LNCaP clone FGC (cell line): ENCODE measurements at regions not wholly inside any gene's neighbourhood (a gene's known extent, or its start where the extent isn't known, plus 50 kb on each side); places are given as distances from the start of the nearest gene placed in this dataset.

ENCODE experiments used
- DNase-seq: peaks from one replicate; pipeline ENCODE4 v3.0.0-alpha.2; 2011; ENCODE audit warnings: low read depth
- H3K4me3 ChIP-seq: 2 replicates; pipeline ENCODE4 v1.5.1; 2011; ENCODE audit warnings: mild to moderate bottlenecking, low read depth, low read length, control low read depth
- CTCF ChIP-seq: IDR thresholded peaks from 2 replicates; pipeline ENCODE4 v1.5.1; 2012; ENCODE audit warnings: mild to moderate bottlenecking; ENCODE audit not compliant: control insufficient read depth, insufficient read depth; ENCODE audit errors: extremely low read depth

- H3K4me3 ChIP-seq = no peak overlapping the region
- no peak for TF ChIP-seq CTCF
- DNase-seq = no peak
Measured at GRCh38 chr4:129246145-129246544, 150.2 kb downstream of the C4orf33 start.

- TF ChIP-seq CTCF = no peak
- H3K4me3 ChIP-seq = no peak overlapping the region
- peak; percentile 48 for DNase-seq
Measured at GRCh38 chr4:129246910-129247461, 151.0 kb downstream of the C4orf33 start.

DNA sequence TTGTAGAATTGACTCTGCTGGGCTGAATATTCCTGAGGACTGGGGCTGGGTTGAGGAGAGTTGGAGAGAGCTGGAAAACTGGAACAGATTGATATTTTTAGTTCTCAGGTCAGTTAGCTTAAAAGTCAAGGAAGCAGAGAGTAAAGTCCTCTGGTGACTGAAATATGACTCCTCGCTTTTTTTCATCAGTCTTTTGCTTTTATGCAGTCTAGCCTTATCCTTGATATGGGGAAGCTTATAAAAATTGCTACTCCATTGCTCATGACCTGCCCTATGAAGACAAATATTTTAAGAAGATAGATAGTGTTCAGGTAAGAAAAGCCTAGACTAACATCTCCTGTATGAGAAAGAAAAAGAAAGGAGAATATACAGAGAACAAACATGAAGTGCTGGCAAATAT is 152.7 kb downstream of the C4orf33 start:
- H3K4me3 ChIP-seq = no peak overlapping the region
- TF ChIP-seq CTCF = no peak
- no peak for DNase-seq

GRCh38 chr4:129254126-129254525 is 158.2 kb downstream of the C4orf33 start:
- no peak overlapping the region for H3K4me3 ChIP-seq
- DNase-seq = no peak
- no peak for TF ChIP-seq CTCF

DNA sequence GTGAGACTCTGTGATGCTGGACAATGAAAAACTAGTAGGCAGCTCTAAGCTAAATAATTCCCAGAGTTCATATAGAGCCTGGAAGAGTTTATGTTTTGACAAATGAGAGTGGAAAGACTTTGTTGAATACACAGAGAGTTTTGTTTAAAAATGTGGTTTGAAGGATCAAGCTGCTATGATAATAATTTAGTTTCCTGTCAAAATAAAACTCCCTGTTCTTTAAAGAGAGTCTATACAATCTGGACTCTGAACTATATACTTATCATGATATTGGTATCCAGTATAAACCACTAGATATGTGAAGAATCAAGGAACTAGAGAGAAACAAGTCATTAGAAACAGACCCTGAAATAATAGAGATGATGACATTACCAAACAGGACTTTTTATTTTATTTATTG is 158.6 kb downstream of the C4orf33 start:
- no peak for DNase-seq
- H3K4me3 ChIP-seq = no peak overlapping the region
- TF ChIP-seq CTCF = no peak

DNA sequence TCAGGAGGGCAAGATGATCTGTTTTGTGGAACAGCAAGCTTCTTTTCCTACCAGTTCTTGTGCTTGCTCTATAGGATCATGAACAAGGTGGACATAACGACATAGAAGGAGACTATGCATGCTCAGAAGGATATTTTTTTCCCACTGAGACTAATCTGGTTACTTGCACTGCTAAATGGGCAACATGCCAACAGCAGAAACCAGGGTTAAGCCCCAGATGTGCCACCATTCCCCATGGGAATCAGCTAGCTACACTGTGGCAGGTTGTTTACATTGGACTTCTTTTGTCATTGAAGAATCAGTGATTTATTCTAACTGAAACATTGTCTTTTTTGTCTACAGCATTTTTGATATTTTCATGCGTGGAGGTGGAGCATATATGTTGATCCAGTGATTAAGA is 165.6 kb downstream of the C4orf33 start:
- H3K4me3 ChIP-seq = no peak overlapping the region
- DNase-seq = no peak
- TF ChIP-seq CTCF = no peak

- no peak for DNase-seq
- H3K4me3 ChIP-seq = no peak overlapping the region
- TF ChIP-seq CTCF = no peak
Measured at GRCh38 chr4:129264008-129264657, 168.2 kb downstream of the C4orf33 start.
